Duodenal mucosa (tissue), 2 donors: ENCODE measurements at regions not wholly inside any gene's neighbourhood (a gene's known extent, or its start where the extent isn't known, plus 50 kb on each side); places are given as distances from the start of the nearest gene placed in this dataset.

ENCODE experiments used
- H3K27ac ChIP-seq: one replicate; pipeline ENCODE4 v1.7.0; 2013; ENCODE audit warnings: low read depth, low read length
- H3K27me3 ChIP-seq, 2 donors: one replicate each; pipeline ENCODE4 v1.7.0; 2013; ENCODE audit warnings: low read length in 2 of 2, control low read depth in 1 of 2; ENCODE audit not compliant: insufficient read depth in 2 of 2, control insufficient read depth in 1 of 2
- H3K36me3 ChIP-seq, 2 donors: one replicate each; pipeline ENCODE4 v1.7.0; 2013; ENCODE audit warnings: low read length in 2 of 2, control low read depth in 1 of 2; ENCODE audit not compliant: insufficient read depth in 2 of 2, control insufficient read depth in 1 of 2
- H3K4me1 ChIP-seq, 2 donors: one replicate each; pipeline ENCODE4 v1.7.0; 2013; ENCODE audit warnings: low read length in 2 of 2, control low read depth in 1 of 2; ENCODE audit not compliant: insufficient read depth in 2 of 2, control insufficient read depth in 1 of 2
- H3K4me3 ChIP-seq, 2 donors: one replicate each; pipeline ENCODE4 v1.7.0; 2013; ENCODE audit warnings: low read length in 2 of 2, low read depth in 1 of 2
- H3K9ac ChIP-seq, 2 donors: one replicate each; pipeline ENCODE4 v1.7.0; 2013; ENCODE audit warnings: low read length in 2 of 2, low read depth in 1 of 2
- H3K9me3 ChIP-seq, 2 donors: one replicate each; pipeline ENCODE4 v1.7.0; 2013; ENCODE audit warnings: low read length in 2 of 2, control low read depth in 1 of 2; ENCODE audit not compliant: control insufficient read depth in 1 of 2

- no peaks in the 10 kb centered on the region for H3K9me3 ChIP-seq
- H3K36me3 ChIP-seq = no peaks in the 10 kb centered on the region
- H3K4me3 ChIP-seq = no peak overlapping the region
- H3K27ac ChIP-seq = no peak overlapping the region
- no peaks in the 10 kb centered on the region for H3K27me3 ChIP-seq
- no peak overlapping the region for H3K9ac ChIP-seq
- no peaks in the 10 kb centered on the region for H3K4me1 ChIP-seq
Observed at GRCh38 chr1:105373681-105374080, 1624.0 kb downstream of the AMY1C start.

GRCh38 chr1:105386489-105386888, 1636.8 kb downstream of the AMY1C start:
- Histone ChIP-seq H3K27ac (no peak overlapping the region), H3K27me3 (no peaks in the 10 kb centered on the region), H3K9ac (no peak overlapping the region), H3K36me3 (no peaks in the 10 kb centered on the region), H3K4me1 (no peaks in the 10 kb centered on the region), H3K4me3 (no peak overlapping the region), H3K9me3 (peaks cover 3 to 4% of the 10 kb centered on the region in 2 donors)

DNA sequence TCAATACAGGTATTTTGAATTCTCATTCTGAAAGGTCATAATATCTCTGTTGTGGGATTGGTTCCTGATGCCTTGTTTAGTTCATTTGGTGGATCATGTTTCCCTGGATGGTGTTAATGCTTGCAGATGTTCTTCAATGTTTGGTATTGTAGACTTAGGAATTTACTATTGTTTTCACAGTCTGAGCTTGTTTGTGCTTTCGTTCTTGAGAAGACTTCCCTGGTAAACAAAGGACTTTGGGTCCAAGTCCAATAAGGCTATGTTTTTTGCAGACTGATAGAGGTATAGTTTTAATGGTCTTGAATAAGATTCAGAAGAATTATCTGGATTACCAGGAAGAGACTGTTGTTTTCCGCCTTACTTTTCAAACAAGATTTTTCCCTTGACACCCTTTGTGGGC, 1646.3 kb downstream of the AMY1C start:
- H3K27me3 ChIP-seq = no peaks in the 10 kb centered on the region
- H3K9ac ChIP-seq = no peak overlapping the region
- H3K4me3 ChIP-seq = no peak overlapping the region
- no peak overlapping the region for H3K27ac ChIP-seq
- H3K36me3 ChIP-seq = no peaks in the 10 kb centered on the region
- H3K4me1 ChIP-seq = no peaks in the 10 kb centered on the region
- no peaks in the 10 kb centered on the region for H3K9me3 ChIP-seq

GRCh38 chr1:105398909-105399308, 1649.2 kb downstream of the AMY1C start:
- Histone ChIP-seq H3K9me3 (no peaks in the 10 kb centered on the region), H3K9ac (no peak overlapping the region), H3K27ac (no peak overlapping the region), H3K4me3 (no peak overlapping the region), H3K27me3 (no peaks in the 10 kb centered on the region), H3K4me1 (no peaks in the 10 kb centered on the region), H3K36me3 (no peaks in the 10 kb centered on the region)

DNA sequence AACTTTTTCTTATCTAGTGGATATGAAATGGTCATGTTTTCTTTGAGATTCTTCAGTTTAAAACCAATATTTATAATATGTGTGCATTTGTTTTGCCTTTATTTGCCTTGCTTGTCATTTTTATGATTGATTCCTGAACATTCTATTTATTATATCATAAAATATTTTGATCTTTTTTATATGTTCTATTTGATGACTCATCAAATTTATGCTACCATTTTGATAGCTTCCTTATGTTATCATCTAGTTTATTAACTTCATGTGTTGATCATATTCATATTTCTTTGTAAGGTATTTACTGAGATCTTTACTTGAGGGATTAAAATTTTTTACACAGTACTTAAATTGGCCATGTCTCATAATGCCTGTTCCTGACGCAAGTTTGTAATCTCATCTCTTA, 1650.0 kb downstream of the AMY1C start:
- Histone ChIP-seq H3K27me3 (no peaks in the 10 kb centered on the region), H3K9me3 (no peaks in the 10 kb centered on the region), H3K36me3 (no peaks in the 10 kb centered on the region), H3K4me3 (no peak overlapping the region), H3K27ac (no peak overlapping the region), H3K9ac (no peak overlapping the region), H3K4me1 (no peaks in the 10 kb centered on the region)

DNA sequence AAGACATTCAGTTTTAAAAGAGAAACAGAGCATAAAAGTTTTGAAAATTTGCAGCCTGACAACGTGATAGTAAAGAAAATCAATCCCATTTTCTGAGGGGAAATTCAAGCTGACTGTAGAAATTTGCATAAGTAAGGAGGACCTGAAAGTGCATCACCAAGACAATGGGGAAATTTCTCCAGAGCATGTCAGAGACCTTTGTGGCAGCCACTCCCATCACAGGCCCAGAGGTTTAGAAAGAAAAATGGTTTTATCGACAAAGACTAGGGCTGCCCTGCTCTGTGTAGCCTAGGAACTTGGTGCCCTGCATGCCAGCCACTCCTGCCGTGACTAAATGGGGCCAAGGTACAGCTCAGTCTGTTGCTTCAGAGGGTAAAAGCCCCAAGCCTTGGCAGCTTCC, 1640.2 kb upstream of the PRMT6 start:
- Histone ChIP-seq H3K27me3 (no peaks in the 10 kb centered on the region), H3K4me3 (no peak overlapping the region), H3K9me3 (no peaks in the 10 kb centered on the region), H3K4me1 (no peaks in the 10 kb centered on the region), H3K36me3 (no peaks in the 10 kb centered on the region), H3K27ac (no peak overlapping the region), H3K9ac (no peak overlapping the region)

DNA sequence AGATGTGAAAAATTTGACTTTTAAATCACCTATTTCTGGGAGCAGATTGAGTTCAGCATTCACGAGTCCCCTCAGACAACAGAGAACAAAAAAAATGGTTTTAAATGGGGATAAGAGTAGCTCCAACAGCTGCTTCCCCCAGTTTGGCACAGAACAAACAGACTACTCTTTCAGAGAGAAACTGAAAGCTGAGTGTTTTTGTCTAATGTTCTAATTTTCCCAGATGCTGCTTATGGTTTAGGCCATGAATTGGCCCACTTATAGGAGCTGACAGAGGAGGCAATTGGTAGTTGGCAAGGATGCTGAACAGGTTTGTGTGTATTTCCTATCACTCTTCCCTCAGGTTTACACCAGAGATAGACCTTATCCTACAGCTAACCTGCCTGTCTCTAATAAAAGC, 1637.4 kb upstream of the PRMT6 start:
- no peaks in the 10 kb centered on the region for H3K4me1 ChIP-seq
- no peak overlapping the region for H3K9ac ChIP-seq
- H3K9me3 ChIP-seq = no peaks in the 10 kb centered on the region
- H3K36me3 ChIP-seq = no peaks in the 10 kb centered on the region
- H3K27ac ChIP-seq = no peak overlapping the region
- H3K4me3 ChIP-seq = no peak overlapping the region
- no peaks in the 10 kb centered on the region for H3K27me3 ChIP-seq

GRCh38 chr1:105427543-105427942, 1628.9 kb upstream of the PRMT6 start:
- Histone ChIP-seq H3K4me3 (no peak overlapping the region), H3K27me3 (no peaks in the 10 kb centered on the region), H3K36me3 (no peaks in the 10 kb centered on the region), H3K4me1 (no peaks in the 10 kb centered on the region), H3K27ac (no peak overlapping the region), H3K9ac (no peak overlapping the region), H3K9me3 (no peaks in the 10 kb centered on the region)

DNA sequence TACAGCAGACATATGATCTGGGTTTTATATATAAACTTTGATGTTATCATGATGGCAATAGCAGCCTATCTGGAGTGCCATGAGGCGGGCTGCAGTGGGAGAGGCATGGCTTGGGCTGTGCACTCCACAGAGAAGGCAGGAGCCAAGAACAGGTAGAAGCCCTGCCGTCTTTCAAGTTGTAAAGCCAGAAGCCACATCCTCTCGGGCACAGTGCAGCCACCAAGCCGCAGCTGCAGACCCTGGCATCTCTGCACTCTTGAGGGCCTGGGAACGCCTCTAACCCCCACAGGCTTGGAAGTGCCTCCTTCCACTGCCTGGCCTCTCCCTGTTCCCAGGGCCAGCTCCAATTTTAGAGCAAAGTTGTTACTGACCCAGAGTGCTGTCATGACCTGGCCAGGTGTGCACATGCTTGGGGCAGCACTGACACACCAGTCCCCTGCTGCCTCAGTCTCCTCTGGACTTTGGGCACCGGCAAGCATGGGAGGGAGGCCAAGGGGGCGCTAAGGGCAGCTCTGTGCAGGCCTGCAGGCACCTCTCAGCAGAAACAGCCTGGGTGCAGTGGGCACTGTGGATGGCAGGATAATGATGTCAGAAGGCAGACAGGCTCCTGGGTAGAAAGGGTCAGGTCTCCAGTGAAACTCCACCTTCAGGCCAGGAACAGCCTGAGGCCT, 1619.8 kb upstream of the PRMT6 start:
- no peaks in the 10 kb centered on the region for H3K36me3 ChIP-seq
- H3K4me3 ChIP-seq = no peak overlapping the region
- peaks cover 0 to 4% of the 10 kb centered on the region in 2 donors for H3K9me3 ChIP-seq
- no peak overlapping the region for H3K27ac ChIP-seq
- no peaks in the 10 kb centered on the region for H3K4me1 ChIP-seq
- H3K9ac ChIP-seq = no peak overlapping the region
- H3K27me3 ChIP-seq = no peaks in the 10 kb centered on the region

DNA sequence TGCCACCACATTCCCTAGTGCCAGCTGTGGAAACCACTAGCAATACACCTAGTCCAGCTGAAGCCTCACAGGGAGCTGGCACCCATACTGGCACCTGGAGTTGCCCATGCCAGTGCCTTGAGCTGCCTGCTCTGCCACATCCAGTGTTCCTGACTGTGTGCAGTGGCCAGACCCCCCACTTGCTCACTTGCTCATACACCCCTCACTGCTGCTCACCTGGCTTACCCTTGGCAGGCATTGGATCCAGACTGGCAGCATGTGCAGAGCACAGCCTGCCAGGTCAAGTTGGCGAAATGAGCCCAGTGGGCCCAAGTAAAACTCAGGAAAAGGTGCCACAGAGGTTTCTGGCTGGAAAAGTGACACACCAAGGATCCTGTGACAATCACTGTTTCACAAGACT, 1618.6 kb upstream of the PRMT6 start:
- H3K27me3 ChIP-seq = no peaks in the 10 kb centered on the region
- H3K36me3 ChIP-seq = no peaks in the 10 kb centered on the region
- no peak overlapping the region for H3K27ac ChIP-seq
- no peak overlapping the region for H3K9ac ChIP-seq
- H3K4me1 ChIP-seq = no peaks in the 10 kb centered on the region
- H3K4me3 ChIP-seq = no peak overlapping the region
- H3K9me3 ChIP-seq = peaks cover 0 to 4% of the 10 kb centered on the region in 2 donors

GRCh38 chr1:105442901-105443300, 1613.6 kb upstream of the PRMT6 start:
- no peak overlapping the region for H3K27ac ChIP-seq
- no peaks in the 10 kb centered on the region for H3K27me3 ChIP-seq
- no peak overlapping the region for H3K4me3 ChIP-seq
- no peak overlapping the region for H3K9ac ChIP-seq
- H3K36me3 ChIP-seq = no peaks in the 10 kb centered on the region
- H3K4me1 ChIP-seq = no peaks in the 10 kb centered on the region
- peaks cover 0 to 4% of the 10 kb centered on the region in 2 donors for H3K9me3 ChIP-seq
